HUDEP-2 (cell line): ENCODE measurements at regions not wholly inside any gene's neighbourhood (a gene's known extent, or its start where the extent isn't known, plus 50 kb on each side); places are given as distances from the start of the nearest gene placed in this dataset.

Experiments
- DNase-seq, 76 experiments: peaks; one replicate each; lab custom pipeline; 2025; ENCODE audit not compliant: unreplicated experiment in 76 of 76; lab: John Stamatoyannopoulos, UW

DNA sequence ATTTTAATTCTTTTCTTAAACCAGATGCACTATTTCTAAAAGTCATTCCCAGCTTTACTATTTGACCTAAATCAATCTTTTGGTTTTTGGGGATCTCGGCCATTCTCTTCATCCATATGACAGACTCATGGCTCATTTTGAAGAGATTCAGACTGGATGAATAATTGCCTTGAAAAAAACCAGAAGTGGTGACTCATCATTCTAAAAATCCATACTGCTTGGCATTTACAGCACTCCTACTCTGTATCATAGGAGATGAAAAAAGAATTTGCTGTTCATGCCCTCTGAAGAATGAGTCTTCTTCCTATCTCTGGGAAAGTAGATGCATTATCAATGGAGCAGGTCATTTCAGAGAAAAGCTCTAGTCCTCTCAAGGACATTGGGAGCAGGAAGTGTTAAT lies 220.5 kb upstream of the RPS6KA3 start:
- no peak for DNase-seq

DNA sequence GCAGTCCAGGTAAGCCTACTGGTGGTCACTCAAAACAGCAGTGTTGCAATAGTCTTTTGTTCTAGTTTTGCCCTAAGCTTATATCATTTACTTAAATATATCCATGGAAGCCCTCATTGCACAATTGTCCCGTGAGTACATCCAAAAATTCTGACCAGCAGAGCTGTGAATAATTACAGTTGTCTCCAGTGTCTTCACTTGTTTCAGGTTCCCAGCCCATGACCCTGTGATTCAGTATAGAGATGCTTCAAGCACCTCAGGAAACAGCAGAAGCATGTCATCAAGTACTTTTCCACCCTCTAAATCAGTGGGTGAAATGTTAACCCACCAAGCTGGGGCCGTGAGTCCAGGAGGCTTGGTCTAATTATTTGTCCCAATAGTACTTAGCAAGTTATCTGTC lies 214.9 kb upstream of the RPS6KA3 start:
- no peak for DNase-seq

DNA sequence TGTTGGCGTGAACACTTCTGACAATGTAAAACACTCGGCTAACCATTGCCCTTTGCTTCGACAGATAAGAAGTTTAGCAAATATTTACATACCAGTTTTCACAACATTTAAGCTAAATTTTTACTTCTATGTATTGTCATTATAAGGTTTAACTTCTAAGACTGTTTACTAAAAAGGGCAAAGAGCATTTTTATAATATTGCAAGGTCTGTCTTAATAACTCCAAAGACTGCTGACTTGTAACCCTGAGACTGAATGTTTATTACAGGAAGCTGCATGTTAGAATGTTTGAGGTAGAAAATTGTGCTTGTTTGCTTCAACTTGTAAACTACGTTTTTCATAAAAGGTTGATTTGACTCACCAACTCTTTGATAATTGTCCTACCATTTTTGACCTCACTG lies 213.2 kb upstream of the RPS6KA3 start:
- DNase-seq = no peak

DNA sequence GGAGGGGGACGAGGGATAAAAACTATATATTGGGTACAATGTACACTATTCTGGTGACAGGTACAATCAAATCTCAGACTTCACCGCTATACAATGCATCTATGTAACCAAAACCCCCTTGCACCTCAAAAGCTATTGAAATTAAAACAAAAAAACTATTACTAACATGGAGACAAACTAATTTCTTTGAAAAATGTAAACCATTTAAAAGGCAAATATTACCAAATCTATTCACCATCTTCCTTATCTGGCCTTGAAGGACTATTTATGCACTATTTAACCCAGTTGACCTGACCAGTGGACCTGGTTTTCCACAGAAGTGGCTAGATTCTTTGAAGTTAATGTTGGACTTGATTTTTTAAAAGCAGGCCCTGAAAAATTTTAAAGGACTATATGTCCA lies 212.3 kb upstream of the RPS6KA3 start:
- no peak for DNase-seq

DNA sequence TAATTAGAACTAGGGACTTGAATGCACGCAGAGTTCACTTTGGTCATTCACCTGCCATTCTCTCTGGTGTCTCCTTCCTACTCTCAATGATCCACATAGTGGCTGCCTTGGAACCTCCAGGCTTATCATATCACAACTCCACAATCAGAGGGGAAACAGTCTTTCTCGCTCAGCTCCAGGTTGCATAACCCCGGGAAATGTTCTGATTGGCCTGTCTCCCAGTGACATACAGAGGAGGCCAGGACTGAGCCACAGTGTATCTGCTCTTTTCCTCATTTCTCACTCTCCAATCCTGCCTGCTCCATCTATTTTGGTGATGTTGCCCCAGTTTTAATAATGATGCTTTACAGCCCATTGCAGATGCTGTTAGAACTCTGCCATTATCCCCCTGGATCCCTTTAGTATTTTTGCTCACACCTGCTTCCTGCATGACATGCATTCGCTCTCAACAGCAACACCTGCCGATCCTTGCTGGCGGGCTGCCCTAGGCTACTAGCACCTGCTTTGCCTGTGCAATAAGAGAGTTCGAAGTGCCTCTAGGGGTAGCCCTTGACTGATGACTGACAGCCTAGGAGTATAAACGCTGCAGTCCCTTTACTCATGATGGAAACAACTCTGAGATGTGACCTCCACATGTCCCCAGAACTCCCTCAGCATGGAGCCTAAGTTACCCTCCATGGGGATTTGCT lies 211.3 kb upstream of the RPS6KA3 start:
- no peak for DNase-seq

DNA sequence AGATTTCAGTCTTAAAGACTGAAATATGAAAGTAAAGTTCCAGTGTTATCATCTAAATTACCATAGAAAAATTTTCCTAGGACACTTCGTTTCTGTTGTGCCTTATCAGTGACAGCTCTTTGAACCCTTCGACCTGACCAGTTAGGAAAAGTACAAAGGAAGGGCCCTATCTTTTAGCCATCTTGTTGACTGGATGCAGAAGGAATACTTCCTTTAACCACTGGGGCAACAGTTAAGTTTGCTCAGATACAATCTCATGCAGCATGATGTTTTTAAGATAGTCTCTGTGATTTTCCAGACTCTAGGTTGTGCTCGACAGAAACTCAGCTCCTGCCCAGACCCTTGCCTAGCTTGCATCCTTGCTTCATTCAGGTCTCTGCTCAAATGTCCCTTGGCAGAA lies 210.5 kb upstream of the RPS6KA3 start:
- DNase-seq = no peak

DNA sequence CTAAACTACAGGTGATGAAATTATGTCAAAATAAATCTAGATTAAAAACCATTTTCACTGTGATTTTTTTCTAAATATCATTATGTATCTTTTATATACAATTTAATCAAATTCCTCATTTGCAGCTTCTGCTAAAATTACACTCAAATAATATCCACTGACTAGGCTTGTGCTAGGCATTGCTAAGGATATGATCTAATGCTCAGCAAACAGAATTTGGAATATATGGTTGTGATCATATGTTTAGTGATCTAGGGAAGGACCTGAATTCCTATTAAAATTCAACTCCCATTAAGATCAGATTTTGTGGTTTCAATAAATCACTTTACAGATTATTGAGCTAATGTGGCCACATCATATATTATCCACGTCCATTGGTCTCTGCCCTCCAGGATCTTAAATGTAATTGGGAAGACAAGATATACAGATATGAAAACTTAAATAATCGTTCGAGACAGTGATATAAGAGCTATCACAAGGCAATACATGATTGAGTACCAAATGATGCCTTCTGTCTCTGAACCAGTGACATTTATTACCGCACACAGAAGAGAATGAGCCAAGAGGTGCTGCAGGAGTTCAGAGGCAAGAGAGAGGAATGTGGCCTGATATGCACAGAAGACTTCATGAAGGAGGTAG lies 206.0 kb upstream of the RPS6KA3 start:
- DNase-seq = no peak

DNA sequence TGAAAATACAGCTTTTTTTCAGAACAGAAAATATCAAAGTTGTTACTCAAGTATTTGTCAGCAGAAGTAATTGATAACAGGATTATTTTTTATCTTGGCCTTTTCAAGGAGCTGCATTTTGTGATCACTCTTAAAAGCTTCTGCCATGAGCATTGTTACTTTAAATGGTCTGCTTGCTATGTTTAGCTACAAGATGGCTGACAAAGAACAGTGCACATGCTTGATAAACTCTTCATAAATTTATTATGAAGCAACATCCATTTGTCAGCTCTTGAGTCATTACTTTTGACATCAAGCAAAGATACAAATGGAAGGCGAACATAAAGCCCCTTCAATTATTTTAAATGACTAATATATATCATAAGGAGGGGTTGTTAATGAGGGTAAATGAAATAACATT lies 205.4 kb upstream of the RPS6KA3 start:
- DNase-seq = no peak

DNA sequence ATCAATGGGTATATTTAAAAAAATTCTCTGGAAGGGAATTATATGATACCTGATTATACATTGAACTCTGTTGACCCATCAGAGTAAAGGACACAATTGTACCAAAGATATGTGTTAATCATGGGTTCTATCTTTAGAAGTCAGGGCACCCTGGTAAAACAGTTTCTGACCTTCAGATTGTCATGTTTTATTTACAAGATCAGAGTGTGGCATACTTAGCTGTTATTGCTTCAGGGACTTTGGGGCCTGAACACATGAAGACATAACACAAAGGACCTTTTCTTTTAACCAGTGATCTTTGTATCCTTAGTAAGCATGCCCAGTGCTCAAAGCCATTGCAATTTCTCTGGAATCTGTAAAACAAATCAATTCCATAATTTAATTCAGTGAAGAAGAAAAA lies 204.8 kb upstream of the RPS6KA3 start:
- DNase-seq = no peak

DNA sequence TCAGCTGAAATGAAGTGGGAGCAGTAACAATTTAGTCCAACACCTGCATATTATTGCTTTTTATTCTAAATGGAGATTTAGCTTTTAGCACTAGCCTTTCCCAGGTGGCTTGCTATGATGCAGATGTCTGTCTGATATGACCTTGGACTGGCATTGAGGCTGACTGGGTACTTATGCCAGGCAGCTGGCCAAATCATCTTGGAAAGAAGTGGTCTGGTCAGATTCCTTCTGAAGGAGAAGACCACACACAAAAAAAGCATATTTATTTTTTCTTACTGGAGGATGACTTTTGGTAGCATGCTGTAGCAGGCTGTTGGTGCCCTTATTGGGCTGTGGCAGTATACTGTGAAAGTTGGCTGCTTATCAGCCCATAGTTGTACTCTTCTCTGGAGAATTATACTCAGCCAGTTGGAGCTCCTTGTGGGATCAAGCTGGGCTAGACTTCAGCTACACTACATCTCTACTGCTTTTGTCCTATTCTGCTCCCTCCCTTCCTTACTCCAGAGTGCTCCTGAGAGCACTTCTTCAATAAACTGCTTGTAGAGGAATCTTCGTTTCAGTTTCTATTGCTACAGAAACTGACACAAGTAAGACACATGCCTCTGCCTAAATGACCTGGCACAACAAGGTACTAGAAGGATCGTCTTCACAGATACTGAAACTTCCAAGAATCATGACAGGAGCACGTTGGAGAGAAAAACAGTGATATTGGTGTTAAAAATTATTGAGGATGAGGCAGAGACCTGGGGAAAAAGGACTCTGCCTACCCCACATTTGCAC lies 196.8 kb upstream of the RPS6KA3 start:
- DNase-seq = no peak

DNA sequence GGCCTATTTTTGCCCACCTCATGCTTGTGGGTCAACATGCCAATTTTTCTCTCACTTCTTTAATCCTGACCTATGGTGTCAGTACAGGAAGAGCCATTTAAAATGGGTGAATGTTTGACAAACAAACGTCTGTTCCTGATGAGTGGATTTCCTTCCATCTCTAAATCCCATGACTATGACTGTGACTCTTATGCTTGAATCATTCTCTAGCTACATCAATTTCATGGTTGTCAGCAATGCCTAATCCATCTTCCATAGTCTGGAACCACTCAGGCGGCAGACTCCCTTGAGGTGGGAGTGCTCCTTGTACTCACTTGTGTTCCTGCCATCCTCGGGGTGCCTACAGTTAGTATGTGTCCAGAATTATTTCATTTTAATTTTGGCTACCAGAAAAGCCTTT lies 194.9 kb upstream of the RPS6KA3 start:
- DNase-seq = no peak

DNA sequence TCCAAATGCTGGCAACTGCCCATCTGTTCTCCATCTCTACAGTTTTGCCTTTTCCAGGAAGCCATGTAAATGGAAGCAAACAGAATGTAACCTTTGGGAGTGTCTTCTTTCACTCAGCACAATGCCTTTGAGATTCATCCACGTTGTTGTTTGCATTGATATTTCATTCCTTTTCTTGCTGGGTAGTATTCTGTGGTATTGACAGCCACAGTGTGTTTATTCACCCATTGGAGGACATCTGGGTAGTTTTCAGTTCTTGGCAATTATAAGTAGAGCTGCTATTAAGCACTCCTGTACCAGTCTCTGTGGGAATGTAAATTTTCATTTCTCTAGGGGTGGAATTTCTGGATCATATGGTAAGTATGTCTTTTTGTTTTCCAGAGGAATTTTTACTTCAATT lies 194.3 kb upstream of the RPS6KA3 start:
- no peak for DNase-seq

DNA sequence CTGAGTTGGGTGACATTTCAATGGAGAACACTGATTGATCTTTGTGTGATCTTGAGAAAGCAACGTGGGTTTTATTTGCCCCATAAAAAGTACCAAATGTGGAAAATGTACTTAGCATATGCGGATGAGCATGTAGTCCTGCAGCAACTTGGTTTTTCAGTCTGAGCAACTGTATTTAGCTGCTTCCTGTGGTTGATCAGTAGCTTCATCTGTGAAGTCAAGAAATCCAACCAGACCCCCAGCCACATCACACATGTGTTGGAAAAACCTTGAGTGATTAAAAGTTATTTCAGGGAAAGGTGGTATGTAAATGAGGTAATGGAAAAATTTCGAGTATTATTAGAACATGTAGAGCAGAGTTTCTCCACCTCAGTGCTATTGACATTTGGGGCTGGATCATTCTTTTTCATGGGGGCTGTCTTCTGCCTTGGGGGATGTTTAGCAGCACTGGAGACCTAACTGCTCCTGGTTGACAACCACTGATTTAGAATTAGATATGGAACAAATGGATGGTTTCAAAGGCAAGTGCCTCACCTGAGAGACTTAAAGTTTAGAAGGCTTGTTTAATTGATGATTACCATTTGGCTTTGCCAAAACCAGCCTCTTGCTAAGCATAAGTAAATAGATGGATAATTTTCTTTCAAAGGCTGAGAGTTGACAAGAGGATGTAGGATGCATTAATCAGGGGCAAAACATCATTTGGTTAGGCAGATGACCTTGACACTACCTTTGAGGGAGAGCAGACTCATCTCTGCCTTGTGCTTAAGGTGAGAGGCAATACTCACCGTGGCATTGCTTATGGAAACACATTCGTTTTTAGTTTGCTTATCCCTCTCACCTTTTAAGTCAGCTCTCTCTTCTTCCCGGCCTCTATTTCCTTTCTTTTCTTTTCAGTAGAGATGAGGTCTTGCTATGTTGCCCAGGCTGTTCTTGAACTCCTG lies 193.0 kb upstream of the RPS6KA3 start:
- no peak for DNase-seq

DNA sequence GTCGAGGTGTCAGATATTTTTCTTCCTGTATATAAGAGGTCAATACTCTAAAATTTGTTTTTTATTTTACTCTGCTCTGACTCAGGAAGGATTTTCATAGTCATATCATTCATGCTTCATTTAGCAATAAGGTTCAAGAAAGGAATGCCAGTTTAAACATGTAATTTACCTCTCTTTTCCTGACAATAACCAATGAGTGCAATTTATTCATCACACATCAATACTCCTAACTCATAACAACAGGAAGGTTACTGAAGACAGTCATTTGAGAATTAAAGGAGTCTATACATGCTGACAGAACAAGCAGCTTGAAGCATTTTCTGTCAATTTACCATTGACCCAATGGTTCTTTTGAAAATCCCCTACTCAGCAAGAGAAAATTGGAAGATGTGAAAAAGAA lies 190.3 kb upstream of the RPS6KA3 start:
- DNase-seq = no peak

DNA sequence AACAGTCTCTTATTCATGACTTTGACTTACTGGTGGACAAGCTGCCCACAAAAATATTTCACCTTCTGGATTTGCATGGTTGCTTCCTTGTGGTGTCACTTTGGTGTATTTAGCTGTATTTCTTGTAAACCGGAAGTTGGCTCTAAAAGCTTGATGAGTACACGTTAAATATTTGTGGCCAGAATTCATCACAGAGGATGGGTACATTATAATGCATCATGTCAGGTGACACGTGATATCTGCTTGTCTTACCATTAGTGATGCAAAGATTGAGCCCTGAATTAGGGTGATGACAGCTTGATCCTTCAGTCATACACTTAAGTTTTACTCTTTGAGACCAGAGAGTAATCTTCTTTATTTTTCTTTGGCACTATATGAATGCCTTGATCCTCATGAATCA lies 188.3 kb upstream of the RPS6KA3 start:
- DNase-seq = no peak

DNA sequence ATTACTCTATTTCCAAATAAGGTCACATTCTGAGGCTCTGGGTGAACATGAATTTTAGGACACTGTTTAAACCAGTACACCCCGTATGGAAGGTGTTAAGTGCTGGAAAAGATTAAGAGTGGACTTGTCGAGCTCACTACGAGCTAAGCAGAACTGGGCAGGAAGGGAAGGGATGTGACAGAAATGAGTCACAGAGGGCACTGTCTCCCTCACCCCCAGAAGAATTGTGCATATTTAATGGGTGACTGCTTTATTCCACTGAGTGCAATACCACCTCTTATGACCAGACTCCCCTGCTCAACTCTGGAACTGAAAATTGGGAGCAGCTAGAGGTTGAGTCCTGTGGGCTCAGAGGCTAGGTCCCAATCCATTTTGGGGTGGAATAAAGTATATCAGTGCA lies 187.4 kb upstream of the RPS6KA3 start:
- no peak for DNase-seq

DNA sequence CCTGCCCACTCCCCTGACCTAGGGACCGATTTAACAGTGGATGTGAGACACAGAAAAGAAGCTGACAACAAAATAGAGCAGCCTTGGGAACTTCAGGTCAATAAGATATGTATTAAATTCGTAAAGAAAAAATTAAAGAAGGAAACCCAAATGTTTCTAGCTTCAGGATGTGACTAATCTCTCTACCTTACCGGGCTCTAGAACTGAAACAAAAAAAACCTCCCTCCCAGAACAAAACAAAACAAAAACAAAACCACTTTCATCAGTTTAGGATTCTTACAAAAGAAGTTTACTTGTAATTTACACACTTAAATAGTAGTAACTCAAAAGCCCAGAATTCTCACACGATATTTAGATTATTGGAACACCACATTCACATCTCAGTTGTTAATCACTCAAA lies 185.8 kb upstream of the RPS6KA3 start:
- no peak for DNase-seq

DNA sequence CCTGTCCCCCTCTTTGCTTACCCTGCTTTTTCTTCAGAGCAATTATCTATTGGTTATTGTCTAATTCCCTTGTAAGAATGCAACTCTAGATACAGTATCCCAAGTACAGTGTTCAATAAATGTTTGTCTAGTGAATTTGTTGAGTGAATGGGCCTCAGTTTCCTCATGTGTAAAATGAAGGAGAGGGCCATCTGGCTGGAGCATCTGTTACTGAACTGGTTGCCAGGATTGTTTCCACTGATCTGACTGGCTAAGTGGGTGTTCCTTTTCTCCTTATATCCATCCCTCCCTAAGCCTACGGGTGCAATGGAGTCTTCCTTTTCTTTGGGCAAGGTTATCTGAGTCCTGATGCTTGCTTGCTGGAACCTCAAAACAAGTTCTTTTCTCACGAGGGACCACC lies 185.2 kb upstream of the RPS6KA3 start:
- no peak for DNase-seq

DNA sequence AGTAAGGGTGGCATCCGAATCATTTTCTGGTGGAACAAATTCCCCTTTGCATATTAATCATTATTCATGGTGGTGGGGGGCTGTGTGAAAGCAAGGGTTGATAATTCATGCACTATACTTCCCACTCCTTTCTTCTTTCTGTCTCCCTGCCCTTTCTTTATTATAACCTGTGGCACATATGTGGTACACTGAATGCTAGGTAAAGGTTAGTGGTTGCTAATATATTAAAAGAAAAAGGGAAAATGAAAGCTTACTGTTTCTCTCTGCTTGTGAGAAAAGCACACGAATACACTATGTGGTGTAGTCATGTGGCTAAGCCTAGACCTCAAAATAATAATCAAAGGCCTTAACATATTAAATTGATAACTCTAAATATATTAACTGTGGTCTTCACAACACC lies 178.4 kb upstream of the RPS6KA3 start:
- DNase-seq = no peak

DNA sequence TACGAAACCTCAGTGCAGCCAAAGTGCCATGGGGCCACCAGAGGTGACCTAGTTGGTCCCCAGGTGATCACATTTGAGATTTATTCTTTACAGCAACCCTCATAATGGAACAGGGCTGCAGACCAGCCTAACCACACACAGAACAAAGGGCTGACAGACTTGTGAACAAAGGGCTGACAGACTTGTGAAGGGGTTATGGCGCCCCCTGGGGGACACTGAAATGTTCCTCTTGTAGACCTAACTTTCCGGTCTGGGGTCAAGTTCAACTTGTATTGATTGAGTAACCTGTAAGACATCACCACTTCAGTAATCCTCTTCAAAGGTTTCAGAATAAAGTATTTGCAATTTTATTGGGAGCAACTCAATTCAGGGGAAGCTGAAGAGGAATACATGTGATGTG lies 175.9 kb upstream of the RPS6KA3 start:
- DNase-seq = peak in 62 of 76 experiments; percentile 0 to 58 (median 24)

DNA sequence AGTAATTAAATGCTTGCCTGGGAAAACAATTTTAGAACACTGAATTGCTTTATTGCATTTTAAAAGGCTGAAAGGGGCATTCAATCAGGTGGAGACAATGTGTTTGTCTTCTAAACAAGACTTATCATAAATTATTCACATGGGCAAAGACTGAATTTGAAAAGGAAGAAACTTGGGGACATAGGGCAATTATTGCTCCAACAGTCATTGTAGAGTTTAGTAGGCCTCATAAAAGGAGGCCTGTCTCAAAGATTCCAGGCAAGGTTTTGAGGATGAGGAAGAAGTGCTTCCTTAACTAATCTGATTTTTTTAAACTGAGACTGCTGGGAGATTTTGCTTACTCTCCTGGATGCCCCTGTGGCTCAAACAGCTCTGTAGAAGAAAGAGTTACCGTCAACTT lies 174.4 kb upstream of the RPS6KA3 start:
- no peak for DNase-seq
